ENCODE measurements at regions not wholly inside any gene's neighbourhood (a gene's known extent, or its start where the extent isn't known, plus 50 kb on each side); places are given as distances from the start of the nearest gene placed in this dataset.
A peak's percentile ranks its signal among the peaks of the same experiment; 100 is the strongest.
"Not testable (repeated sequence)": the region's sequence is repeated elsewhere in the genome, so short reads cannot be mapped to it uniquely, and the experiment has no call there.

- DNase-seq (ENCODE audit: low spot score) (no peak), FAIRE-seq (no peak)
These were observed 268.6 kb upstream of the CHORDC1 start for GRCh38 chr11:90491466-90491865.

GRCh38 chr11:90476442-90477007 lies 253.7 kb upstream of the CHORDC1 start:
- no peak for DNase-seq (ENCODE audit: low spot score)
- FAIRE-seq: no peak

GRCh38 chr11:90468923-90469322 lies 246.1 kb upstream of the CHORDC1 start:
- peak; percentile 83 for FAIRE-seq
- DNase-seq (ENCODE audit: low spot score): peak; percentile 83

DNA sequence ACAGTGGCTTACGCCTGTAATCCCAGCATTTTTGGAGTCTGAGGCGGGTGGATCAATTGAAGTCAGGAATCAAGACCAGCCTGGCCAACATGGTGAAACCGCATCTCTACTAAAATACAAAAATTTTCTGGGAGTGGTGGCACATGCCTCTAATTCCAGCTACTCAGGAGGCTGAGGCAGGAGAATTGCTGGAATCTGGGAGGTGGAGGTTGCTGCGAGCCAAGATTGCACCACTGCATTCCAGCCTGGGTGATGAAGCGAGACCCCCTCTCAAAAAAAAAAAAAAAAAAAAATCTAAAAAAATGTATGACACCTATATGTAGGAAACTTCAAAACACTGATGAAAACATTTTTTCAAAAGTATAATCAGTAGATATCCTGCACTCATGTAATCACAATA lies 242.7 kb upstream of the CHORDC1 start:
- no peak for FAIRE-seq
- no peak for DNase-seq (ENCODE audit: low spot score)

GRCh38 chr11:90455347-90455920 lies 232.6 kb upstream of the CHORDC1 start:
- DNase-seq (ENCODE audit: low spot score); FAIRE-seq: not testable (repeated sequence)

GRCh38 chr11:90453525-90453924 lies 230.7 kb upstream of the CHORDC1 start:
- no peak for FAIRE-seq

DNA sequence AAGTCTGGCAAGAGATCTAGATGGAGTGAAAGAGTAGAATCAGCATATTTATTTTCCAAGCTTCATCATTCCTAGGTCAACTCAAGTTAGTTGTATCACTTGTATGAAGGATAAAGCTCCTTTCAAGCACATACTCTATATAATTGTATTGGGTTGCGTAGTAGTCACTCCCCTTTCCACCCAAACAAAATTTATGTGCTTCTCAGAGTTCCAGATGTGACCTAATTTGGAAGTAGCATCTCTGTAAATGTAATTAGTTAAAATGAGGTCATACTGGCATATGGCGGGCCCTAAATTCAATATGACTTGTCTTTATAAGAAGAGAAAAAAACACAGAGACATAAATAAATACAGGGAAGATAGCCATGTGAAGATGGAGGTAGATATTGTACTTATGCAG lies 226.8 kb upstream of the CHORDC1 start:
- FAIRE-seq: no peak
- DNase-seq (ENCODE audit: low spot score): no peak

More at GRCh38 chr11:90453525-90453924, 230.7 kb upstream of the CHORDC1 start:
- DNase-seq (ENCODE audit: low spot score): no peak

GRCh38 chr11:90448256-90448655 lies 225.4 kb upstream of the CHORDC1 start:
- FAIRE-seq (no peak), DNase-seq (ENCODE audit: low spot score) (no peak)

GRCh38 chr11:90447618-90448017 lies 224.8 kb upstream of the CHORDC1 start:
- DNase-seq (ENCODE audit: low spot score) (no peak), FAIRE-seq (no peak)

GRCh38 chr11:90446207-90446606 lies 223.4 kb upstream of the CHORDC1 start:
- FAIRE-seq (no peak), DNase-seq (ENCODE audit: low spot score) (no peak)

DNA sequence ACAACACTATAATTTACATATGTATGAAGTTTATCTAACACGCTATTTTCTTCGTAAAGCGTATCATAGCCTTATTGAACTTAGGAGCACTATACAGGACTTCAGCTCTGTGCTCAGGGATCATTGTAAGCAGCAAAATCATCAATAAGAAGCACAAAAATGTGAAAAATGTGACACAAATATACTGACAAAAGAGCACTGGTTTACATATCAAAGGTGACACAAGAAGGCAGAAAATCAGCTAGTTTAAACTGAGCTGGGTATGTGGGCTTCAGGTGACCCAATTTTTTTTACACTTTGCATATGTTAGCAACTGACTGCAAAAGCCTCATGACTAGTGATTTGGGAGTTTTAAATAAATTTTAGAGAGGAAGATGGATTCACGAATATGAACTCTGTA lies 215.2 kb upstream of the CHORDC1 start:
- DNase-seq (ENCODE audit: low spot score): no peak
- FAIRE-seq: no peak

DNA sequence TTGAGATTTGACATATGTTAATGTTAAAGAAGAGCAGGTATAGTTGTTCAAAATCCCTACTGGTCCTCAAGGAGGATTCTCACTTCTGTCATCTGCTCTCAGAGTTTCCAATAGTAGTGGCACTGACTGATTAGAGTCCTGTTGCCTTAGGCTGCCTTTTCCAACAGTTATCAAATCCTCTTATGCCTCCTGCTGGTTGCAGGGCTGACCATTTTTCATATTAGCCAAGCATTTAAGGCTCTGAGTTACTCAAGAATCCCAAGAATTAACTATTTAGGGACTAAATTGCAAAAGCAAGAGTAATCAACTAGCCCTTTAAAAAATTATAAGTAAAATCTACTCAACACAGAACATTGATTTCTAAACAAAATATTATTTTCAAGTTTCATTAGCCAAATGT lies 212.0 kb upstream of the CHORDC1 start:
- DNase-seq (ENCODE audit: low spot score): no peak
- no peak for FAIRE-seq

DNA sequence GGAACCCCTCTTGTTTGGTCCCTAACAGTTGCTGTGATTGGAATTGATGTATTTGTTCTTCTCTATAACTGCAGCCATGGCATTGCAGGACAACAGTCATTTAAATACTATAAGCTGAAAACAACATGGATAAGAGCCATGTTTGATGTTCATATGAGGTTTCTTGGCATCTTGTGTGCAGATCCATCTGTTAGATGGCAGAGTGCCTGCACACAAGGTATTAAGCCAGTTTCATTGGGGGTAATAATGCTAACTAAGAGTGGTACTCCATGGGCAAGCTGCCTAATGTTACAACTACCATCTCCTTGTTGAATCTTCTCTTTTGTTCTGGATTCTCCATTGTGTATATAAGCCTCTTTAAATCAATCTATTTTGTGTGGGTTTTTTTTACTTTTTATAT lies 206.0 kb upstream of the CHORDC1 start:
- DNase-seq (ENCODE audit: low spot score) (no peak), FAIRE-seq (no peak)

DNA sequence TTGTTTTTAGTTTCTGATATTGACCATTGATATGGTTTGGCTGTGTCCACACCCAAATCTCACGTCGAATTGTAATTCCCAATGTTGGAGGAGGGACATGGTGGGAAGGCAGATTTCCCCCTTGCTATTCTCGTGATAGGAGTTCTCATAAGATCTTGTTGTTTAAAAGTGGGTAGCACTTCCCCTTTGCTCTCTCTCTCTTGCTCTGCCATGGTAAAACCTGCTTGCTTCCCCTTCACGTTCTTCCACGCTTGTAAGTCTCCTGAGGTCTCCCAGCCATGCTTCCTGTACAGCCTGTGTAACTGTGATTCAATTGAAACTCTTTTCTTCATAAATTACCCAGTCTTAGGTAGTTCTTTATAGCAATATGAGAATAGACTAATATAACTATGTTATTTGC lies 203.6 kb upstream of the CHORDC1 start:
- DNase-seq (ENCODE audit: low spot score) (no peak), FAIRE-seq (no peak)

- DNase-seq (ENCODE audit: low spot score): no peak
These were observed 200.5 kb upstream of the CHORDC1 start for GRCh38 chr11:90423378-90423777.

DNA sequence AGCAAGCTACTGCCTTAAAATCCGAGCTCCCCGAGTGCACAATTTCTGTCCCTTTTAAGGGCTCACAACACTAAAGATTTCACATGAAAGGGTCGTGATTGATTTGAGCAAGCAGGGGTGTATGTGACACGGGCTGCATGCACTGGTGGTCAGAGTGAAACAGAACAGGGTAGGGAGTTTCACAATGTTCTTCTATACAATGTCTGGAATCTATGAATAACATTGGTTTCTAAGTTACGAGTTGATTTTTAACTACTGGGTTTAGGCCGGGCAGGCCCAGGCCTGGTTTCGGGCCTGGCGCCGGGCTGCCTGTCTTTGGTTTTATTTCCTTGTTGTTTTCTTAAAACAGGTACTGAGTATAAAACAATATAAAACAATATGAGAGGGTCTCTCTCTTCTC lies 199.9 kb upstream of the CHORDC1 start:
- FAIRE-seq; DNase-seq (ENCODE audit: low spot score): not testable (repeated sequence)

More at GRCh38 chr11:90423378-90423777, 200.5 kb upstream of the CHORDC1 start:
- no peak for FAIRE-seq

GRCh38 chr11:90414221-90414620 lies 191.4 kb upstream of the CHORDC1 start:
- FAIRE-seq (no peak), DNase-seq (ENCODE audit: low spot score) (no peak)

DNA sequence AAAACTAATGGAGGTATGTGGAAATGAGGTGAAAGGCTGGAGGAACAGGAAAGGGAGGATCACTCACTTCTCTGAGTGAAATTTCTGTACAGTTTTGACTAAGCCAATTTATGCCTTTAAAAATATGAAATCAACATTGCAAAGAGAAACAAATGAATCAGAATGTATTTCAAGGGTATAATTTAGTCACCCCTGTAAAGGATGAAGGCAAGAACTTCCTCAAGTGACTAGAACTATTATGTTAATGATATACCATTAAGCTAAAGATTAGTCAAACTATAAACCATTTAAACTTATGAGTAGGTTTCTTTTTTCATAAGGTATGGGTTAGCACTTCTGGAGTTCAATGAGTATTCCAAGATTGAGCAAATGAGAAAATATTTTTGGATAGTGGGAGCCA lies 184.5 kb upstream of the CHORDC1 start:
- DNase-seq (ENCODE audit: low spot score): no peak

DNA sequence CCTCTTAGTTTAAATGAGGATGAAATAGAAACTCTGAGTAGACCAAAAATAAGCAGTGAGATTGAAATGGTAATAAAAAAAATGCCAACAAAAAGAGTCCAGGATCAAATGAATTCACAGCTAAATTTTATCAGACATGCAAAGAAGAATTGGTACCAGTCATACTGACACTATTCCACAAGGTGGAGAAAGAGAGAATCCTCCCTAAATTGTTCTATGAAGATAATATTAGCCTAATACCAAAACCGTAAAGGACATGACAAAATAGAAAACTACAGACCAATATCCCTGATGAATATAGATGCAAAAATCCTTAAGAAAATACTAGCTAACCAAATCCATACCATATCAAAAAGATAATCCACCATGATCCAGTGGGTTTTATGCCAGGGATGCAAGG lies 169.8 kb upstream of the CHORDC1 start:
- no peak for DNase-seq (ENCODE audit: low spot score)
- no peak for FAIRE-seq

More for the DNA sequence above, 184.5 kb upstream of the CHORDC1 start:
- FAIRE-seq: no peak

GRCh38 chr11:90391756-90392155 lies 168.9 kb upstream of the CHORDC1 start:
- no peak for FAIRE-seq
- DNase-seq (ENCODE audit: low spot score): no peak

DNA sequence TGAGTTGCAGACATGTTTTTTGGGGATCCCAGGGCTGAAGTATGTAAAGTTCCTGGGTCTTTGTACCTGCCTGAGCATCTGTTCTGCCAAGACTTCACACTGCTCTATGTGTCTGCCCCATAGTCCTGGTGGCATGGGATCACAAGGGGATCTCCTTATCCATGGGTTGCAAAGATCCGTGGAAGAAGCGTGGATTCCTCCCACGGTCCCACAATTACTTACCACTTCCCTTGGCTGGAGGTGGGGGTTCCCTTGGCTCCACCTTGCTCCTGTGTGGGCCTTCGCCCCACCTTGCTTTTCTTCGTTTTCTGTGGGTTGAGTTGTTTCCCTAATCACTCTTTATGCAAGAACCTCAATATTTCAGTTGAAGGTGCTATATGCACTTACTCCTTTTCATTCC lies 157.4 kb upstream of the CHORDC1 start:
- DNase-seq (ENCODE audit: low spot score) (no peak), FAIRE-seq (no peak)

- no peak for FAIRE-seq
- no peak for DNase-seq (ENCODE audit: low spot score)
These were observed 151.1 kb upstream of the CHORDC1 start for GRCh38 chr11:90373971-90374370.

DNA sequence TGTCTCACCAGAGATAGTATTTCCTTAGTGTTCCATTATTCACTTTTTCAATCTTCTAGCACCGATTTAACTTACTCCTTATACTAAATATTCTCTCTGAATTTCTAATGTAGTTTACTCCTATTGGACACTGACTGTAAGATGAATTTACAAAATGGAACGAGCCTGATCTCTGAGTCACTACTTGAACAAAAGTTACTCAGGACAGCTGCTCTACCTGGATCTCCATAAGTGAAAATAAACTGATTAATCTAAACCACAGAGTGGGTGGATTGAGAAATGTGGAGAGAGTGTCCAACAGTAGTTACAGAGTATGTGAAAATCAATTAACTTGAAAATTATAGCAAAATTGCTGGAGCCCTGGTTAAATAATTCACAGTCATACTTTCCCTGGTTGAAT lies 141.7 kb upstream of the CHORDC1 start:
- FAIRE-seq (no peak), DNase-seq (ENCODE audit: low spot score) (no peak)

- FAIRE-seq: no peak
These were observed 140.9 kb upstream of the CHORDC1 start for GRCh38 chr11:90363739-90364138.

More at GRCh38 chr11:90363739-90364138, 140.9 kb upstream of the CHORDC1 start:
- no peak for DNase-seq (ENCODE audit: low spot score)

Data from RCC 7860 (cell line).